Prostate gland (tissue), 2 donors: ENCODE measurements at regions not wholly inside any gene's neighbourhood (a gene's known extent, or its start where the extent isn't known, plus 50 kb on each side); places are given as distances from the start of the nearest gene placed in this dataset.

Experiments
- DNase-seq: peaks from one replicate; pipeline ENCODE4 v3.0.0-alpha.2; 2019; ENCODE audit warnings: low spot score
- H3K27ac ChIP-seq, 2 donors: fragments of 200-600 bp; sonication (generic); 2 replicates each; pipeline ENCODE4 v1.5.1; 2017 to 2019
- H3K27me3 ChIP-seq: fragments of 200-600 bp; sonication (generic); replicated peaks from 2 replicates; pipeline ENCODE4 v1.5.1; 2019; ENCODE audit not compliant: insufficient read depth
- H3K36me3 ChIP-seq, 2 donors: fragments of 200-600 bp; sonication (generic); 1 replicate in 1 of 2; 2 replicates in 1 of 2; pipeline versions ENCODE4 v1.5.1 to v1.8.1; 2017 to 2019
- H3K4me1 ChIP-seq: fragments of 200-600 bp; sonication (generic); replicated peaks from 2 replicates; pipeline ENCODE4 v1.5.1; 2019
- H3K4me3 ChIP-seq, 2 donors: fragments of 200-600 bp; sonication (generic); 2 replicates each; pipeline ENCODE4 v1.5.1; 2017 to 2019
- H3K9me3 ChIP-seq: fragments of 200-600 bp; sonication (generic); 2 replicates; pipeline ENCODE4 v1.5.1; 2017
- POLR2A ChIP-seq: fragments of 450-650 bp; IDR thresholded peaks from one replicate; pipeline ENCODE4 v1.6.1; 2016; ENCODE audit warnings: antibody characterized with exemption, mild to moderate bottlenecking
- POLR2AphosphoS5 ChIP-seq: sonication (generic); formaldehyde crosslinking; IDR thresholded peaks from one replicate; pipeline ENCODE4 v1.6.1; 2017; ENCODE audit warnings: antibody characterized with exemption
- WGBS: methylation state at CpG from one replicate; pipeline ENCODE4 v1.1.5; 2018; 5-methylcytosine and 5-hydroxymethylcytosine counted together
- intact Hi-C: fragments of 100-400 bp; cut with DNase I; formaldehyde crosslinking; loops from one replicate; pipeline ENCODE4 v1.14.2; 2022
- TF ChIP-seq, protein P1 (sequence below), 4 experiments: fragments of 200-600 bp in 2 of 4; fragments of 450-650 bp in 2 of 4; sonication (generic) in 2 of 4; IDR thresholded peaks; 1 replicate in 3 of 4; 2 replicates in 1 of 4; pipeline ENCODE4 v1.5.1; 2016 to 2019; ENCODE audit warnings: antibody characterized with exemption in 4 of 4, mild to moderate bottlenecking in 2 of 4, moderate library complexity in 2 of 4

DNA sequence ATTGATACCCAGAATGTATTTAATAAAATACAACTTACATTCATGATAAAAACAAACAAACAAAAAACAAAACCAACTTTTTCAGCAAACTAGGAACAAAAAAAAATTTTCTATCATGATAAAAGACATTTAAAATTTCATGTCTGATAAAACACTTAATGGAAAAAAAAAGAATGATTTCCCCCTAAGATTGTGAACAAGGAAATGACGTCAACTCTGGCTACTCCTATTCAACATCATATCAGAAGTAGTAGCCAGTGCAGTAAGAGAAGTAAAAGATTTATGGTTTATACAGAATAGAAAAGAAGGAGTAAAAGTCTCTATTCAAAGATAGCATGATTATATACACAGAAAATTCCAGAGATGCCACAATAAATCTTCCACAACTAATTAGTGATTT, 1306.6 kb downstream of the FSCB start:
- Histone ChIP-seq H3K4me1 (no peaks in the 10 kb centered on the region), H3K36me3 (no peaks in the 10 kb centered on the region), H3K27ac (no peak overlapping the region), H3K4me3 (no peak overlapping the region), H3K9me3 (no peaks in the 10 kb centered on the region), H3K27me3 (no peaks in the 10 kb centered on the region)
- no peak for DNase-seq
- 71% methylated on average over 1 of the region's 1 CpG for WGBS
- TF ChIP-seq, protein P1, sequence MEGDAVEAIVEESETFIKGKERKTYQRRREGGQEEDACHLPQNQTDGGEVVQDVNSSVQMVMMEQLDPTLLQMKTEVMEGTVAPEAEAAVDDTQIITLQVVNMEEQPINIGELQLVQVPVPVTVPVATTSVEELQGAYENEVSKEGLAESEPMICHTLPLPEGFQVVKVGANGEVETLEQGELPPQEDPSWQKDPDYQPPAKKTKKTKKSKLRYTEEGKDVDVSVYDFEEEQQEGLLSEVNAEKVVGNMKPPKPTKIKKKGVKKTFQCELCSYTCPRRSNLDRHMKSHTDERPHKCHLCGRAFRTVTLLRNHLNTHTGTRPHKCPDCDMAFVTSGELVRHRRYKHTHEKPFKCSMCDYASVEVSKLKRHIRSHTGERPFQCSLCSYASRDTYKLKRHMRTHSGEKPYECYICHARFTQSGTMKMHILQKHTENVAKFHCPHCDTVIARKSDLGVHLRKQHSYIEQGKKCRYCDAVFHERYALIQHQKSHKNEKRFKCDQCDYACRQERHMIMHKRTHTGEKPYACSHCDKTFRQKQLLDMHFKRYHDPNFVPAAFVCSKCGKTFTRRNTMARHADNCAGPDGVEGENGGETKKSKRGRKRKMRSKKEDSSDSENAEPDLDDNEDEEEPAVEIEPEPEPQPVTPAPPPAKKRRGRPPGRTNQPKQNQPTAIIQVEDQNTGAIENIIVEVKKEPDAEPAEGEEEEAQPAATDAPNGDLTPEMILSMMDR (IDR thresholded peaks at IDR 0.05) = no peak
- TF ChIP-seq POLR2A (no peak), POLR2AphosphoS5 (no peak)
- intact Hi-C loops = no loop called here

DNA sequence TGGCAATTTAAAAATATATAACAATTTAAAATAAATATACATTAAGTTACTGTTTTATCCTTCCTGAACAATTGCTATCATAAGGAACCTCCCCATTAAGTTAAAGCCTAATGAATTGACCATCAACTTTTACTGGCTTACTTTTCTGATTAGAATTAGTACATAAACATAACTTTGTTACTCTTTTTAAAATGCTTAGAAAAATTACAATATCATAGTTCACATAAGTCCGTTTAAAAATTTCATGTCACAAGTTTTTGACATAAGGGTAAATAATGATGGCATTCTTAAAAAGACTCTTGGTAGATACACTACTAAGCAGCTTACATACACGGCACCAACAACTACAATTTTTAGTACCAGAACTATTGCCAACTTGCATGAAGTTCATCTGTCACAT, 1308.6 kb downstream of the FSCB start:
- H3K9me3 ChIP-seq = no peaks in the 10 kb centered on the region
- no peak for TF ChIP-seq POLR2A
- TF ChIP-seq, protein P1 (IDR thresholded peaks at IDR 0.05) = no peak
- no peak for TF ChIP-seq POLR2AphosphoS5
- no peak overlapping the region for H3K4me3 ChIP-seq
- no peaks in the 10 kb centered on the region for H3K36me3 ChIP-seq
- no peak overlapping the region for H3K27ac ChIP-seq
- H3K4me1 ChIP-seq = no peaks in the 10 kb centered on the region
- 77% methylated on average over 2 of the region's 2 CpGs for WGBS
- DNase-seq = no peak
- H3K27me3 ChIP-seq = no peaks in the 10 kb centered on the region
- intact Hi-C loops = no loop called here

DNA sequence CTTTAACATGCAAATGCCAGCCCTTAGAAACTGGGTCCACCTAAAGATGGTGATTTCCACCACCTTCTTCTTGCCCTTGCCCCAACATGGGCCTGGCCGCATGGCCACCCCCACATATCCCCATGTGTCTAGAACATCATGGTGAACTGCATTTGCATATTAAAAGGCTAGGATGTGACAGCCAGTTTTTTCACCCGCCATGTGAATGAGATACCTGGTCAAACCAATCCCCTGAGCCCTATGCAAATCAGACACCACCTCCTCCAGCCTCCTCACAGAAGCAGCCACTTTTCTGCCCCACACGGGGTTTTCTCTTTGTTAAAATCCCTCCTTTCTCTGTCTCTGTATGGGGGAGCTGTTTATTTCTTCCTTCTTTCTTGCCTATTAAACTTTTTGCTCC, 1322.5 kb downstream of the FSCB start:
- no peak for TF ChIP-seq POLR2A
- TF ChIP-seq POLR2AphosphoS5 = no peak
- TF ChIP-seq, protein P1 (IDR thresholded peaks at IDR 0.05) = no peak

DNA sequence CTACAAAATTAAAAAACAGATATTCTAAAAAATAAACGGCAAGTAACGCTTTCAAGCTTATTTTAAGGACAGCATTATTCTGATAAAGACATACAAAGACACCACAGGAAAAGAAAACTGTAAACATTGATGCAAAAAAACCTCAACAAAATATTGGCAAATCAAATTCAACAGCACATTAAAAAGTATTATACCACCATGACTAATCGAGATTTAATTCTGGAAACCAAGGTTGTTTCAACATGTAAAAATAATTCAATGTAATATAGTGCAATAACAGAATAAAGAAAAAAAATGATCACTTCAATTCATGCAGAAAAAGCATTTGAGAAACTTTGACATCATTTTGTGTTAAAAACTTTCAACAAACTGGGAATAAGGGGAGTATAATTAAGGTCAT, 1323.2 kb downstream of the FSCB start:
- Histone ChIP-seq H3K4me3 (no peak overlapping the region), H3K9me3 (no peaks in the 10 kb centered on the region), H3K27me3 (no peaks in the 10 kb centered on the region), H3K4me1 (no peaks in the 10 kb centered on the region), H3K36me3 (no peaks in the 10 kb centered on the region), H3K27ac (no peak overlapping the region)
- intact Hi-C loops = no loop called here
- TF ChIP-seq, protein P1 (IDR thresholded peaks at IDR 0.05) = no peak
- no peak for TF ChIP-seq POLR2A
- 95% methylated on average over 3 of the region's 3 CpGs for WGBS
- no peak for DNase-seq

More for the DNA sequence above, 1322.5 kb downstream of the FSCB start:
- Histone ChIP-seq H3K27me3 (no peaks in the 10 kb centered on the region), H3K27ac (no peak overlapping the region), H3K36me3 (no peaks in the 10 kb centered on the region), H3K4me1 (no peaks in the 10 kb centered on the region), H3K4me3 (no peak overlapping the region), H3K9me3 (no peaks in the 10 kb centered on the region)
- 88% methylated on average over 3 of the region's 3 CpGs for WGBS
- DNase-seq = no peak
- intact Hi-C loops = no loop called here

DNA sequence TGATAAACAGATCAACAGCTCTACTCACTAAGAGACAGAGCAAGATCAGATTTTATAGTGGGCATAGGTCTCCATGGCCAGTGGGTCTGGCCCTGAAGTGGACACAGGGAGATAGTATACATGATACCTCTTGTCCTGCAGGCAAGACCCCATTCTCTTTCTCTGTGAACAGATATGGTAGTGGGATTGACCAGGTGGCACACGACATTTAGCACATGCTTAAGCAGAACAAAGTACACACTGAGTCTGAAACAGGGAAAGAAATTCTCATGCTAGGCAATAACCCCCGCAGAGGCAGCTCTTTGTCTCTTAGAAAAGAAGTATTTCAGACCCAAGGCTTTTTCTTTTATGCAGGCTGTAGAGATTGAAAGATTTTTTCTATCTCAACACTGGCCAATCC, 1331.2 kb downstream of the FSCB start:
- no peak for DNase-seq
- no peaks in the 10 kb centered on the region for H3K36me3 ChIP-seq
- no peaks in the 10 kb centered on the region for H3K9me3 ChIP-seq
- TF ChIP-seq POLR2A (no peak), POLR2AphosphoS5 (no peak)
- TF ChIP-seq, protein P1 (IDR thresholded peaks at IDR 0.05) = no peak
- no peak overlapping the region for H3K4me3 ChIP-seq
- H3K27me3 ChIP-seq = no peaks in the 10 kb centered on the region
- H3K27ac ChIP-seq = no peak overlapping the region
- WGBS = 79% methylated on average over 2 of the region's 2 CpGs
- no peaks in the 10 kb centered on the region for H3K4me1 ChIP-seq
- intact Hi-C loops = no loop called here
